Frontal cortex (tissue), 3 donors: ENCODE measurements at regions not wholly inside any gene's neighbourhood (a gene's known extent, or its start where the extent isn't known, plus 50 kb on each side); places are given as distances from the start of the nearest gene placed in this dataset.
"Not testable (repeated sequence)": the region's sequence is repeated elsewhere in the genome, so short reads cannot be mapped to it uniquely, and the experiment has no call there.

Experiments
- DNase-seq, 2 donors: peaks; one replicate each; pipeline ENCODE4 v3.0.0; 2012; ENCODE audit warnings: low spot score in 2 of 2
- FAIRE-seq: peaks from 2 replicates; lab custom pipeline; 2012; peaks lifted over from hg19 to GRCh38; lab: Jason Lieb, UNC
- donor health status: control.
- donor health status: control.
- donor health status: control.

- no peak for DNase-seq
- no peak for FAIRE-seq
Observed at GRCh38 chr1:230591678-230592077, 50.6 kb upstream of the COG2 start.

GRCh38 chr1:230589951-230590350 is 52.3 kb upstream of the COG2 start:
- DNase-seq: no peak
- FAIRE-seq: no peak

- FAIRE-seq (no peak), DNase-seq (no peak)
Observed at GRCh38 chr1:230588323-230588746, 53.9 kb upstream of the COG2 start.

- DNase-seq (no peak), FAIRE-seq (no peak)
Observed at GRCh38 chr1:230587061-230587460, 55.2 kb upstream of the COG2 start.

GRCh38 chr1:230584660-230585059 is 57.6 kb upstream of the COG2 start:
- DNase-seq (no peak), FAIRE-seq (no peak)

GRCh38 chr1:230581446-230582079 is 60.7 kb upstream of the COG2 start:
- no peak for DNase-seq
- no peak for FAIRE-seq

- FAIRE-seq: no peak
Observed at GRCh38 chr1:230578616-230579015, 63.7 kb upstream of the COG2 start.

GRCh38 chr1:230577537-230577936 is 64.7 kb upstream of the COG2 start:
- FAIRE-seq: no peak
- DNase-seq: no peak

More at GRCh38 chr1:230578616-230579015, 63.7 kb upstream of the COG2 start:
- no peak for DNase-seq

GRCh38 chr1:230575886-230576500 is 66.3 kb upstream of the COG2 start:
- DNase-seq (no peak), FAIRE-seq (no peak)

- no peak for DNase-seq
- no peak for FAIRE-seq
Observed at GRCh38 chr1:230574502-230574901, 67.8 kb upstream of the COG2 start.

GRCh38 chr1:230573658-230574057 is 68.6 kb upstream of the COG2 start:
- DNase-seq (no peak), FAIRE-seq (no peak)

- FAIRE-seq (no peak), DNase-seq (no peak)
Observed at GRCh38 chr1:230572121-230573105, 69.9 kb upstream of the COG2 start.

GRCh38 chr1:230570724-230571360 is 71.4 kb upstream of the COG2 start:
- FAIRE-seq: no peak
- DNase-seq: no peak

GRCh38 chr1:230569201-230569600 is 73.1 kb upstream of the COG2 start:
- no peak for FAIRE-seq
- no peak for DNase-seq

- FAIRE-seq (no peak), DNase-seq (no peak)
Observed at GRCh38 chr1:230568676-230569075, 73.6 kb upstream of the COG2 start.

- DNase-seq (no peak), FAIRE-seq (no peak)
Observed at GRCh38 chr1:230568008-230568407, 74.3 kb upstream of the COG2 start.

- FAIRE-seq: no peak
Observed at GRCh38 chr1:230567221-230567575, 75.1 kb upstream of the COG2 start.

GRCh38 chr1:230566532-230567220 is 75.6 kb upstream of the COG2 start:
- DNase-seq, FAIRE-seq: not testable (repeated sequence)

More at GRCh38 chr1:230567221-230567575, 75.1 kb upstream of the COG2 start:
- no peak for DNase-seq

GRCh38 chr1:230565141-230565540 is 77.1 kb upstream of the COG2 start:
- DNase-seq (no peak), FAIRE-seq (no peak)

- no peak for DNase-seq
- no peak for FAIRE-seq
Observed at GRCh38 chr1:230563591-230563990, 78.7 kb upstream of the COG2 start.
